NCI-H69 (cell line): ENCODE measurements at regions not wholly inside any gene's neighbourhood (a gene's known extent, or its start where the extent isn't known, plus 50 kb on each side); places are given as distances from the start of the nearest gene placed in this dataset.

Experiments used
- DNase-seq: peaks from one replicate; lab custom pipeline; 2025; lab: John Stamatoyannopoulos, UW

GRCh38 chr1:244971552-244972216, 107.3 kb upstream of the HNRNPU start:
- DNase-seq, result no peak

GRCh38 chr1:244970744-244971551, 106.6 kb upstream of the HNRNPU start:
- DNase-seq, result peak; percentile 99

DNA sequence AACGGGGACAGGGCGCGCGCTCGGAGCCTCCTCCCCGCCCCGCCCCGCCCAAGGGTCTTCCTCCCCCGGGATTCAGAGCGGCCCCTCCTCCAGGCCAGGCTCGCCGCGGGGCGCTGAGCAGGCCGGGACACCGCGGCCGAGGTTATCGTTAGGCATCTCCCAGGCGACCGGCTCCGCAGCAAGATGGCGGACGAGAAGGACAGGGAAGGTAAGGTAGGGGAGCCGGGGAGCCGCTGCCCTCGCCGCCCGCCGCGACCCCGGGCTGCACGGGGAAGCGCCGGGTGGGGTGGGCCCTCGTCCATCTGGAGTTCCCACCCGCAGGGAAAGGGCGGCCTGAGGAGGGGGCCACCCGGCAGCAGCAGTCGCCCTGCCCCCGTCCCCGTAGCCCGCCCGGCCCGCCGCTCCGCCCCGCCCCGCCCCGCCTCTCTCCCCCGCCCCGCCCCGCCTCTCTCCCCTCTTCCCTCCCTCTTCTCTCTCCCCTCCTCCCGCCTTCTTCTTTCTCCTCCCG, 105.9 kb upstream of the HNRNPU start:
- DNase-seq, result peak; percentile 99

- peak; percentile 94 for DNase-seq
Observed at GRCh38 chr1:244969355-244970235, 105.3 kb upstream of the HNRNPU start.

DNA sequence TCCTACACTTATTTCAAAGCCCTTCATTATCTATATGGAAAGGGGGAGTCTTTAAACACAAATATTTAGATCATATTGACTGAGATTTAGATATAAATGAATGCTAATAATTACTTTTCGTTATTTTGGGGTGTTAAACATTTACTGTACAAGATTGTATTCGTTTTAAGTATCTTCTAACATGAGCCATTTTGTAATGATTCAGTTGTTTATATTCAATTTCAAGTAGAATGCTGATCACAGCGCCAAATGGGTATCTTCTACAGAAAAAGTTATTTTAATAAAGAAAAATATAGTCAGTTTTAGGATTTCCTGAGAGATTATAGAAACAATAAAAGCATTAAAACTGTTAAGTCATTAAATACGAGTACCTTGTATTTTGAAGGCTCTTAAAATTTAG, 104.5 kb upstream of the HNRNPU start:
- DNase-seq, result no peak

GRCh38 chr1:244968471-244968871, 104.1 kb upstream of the HNRNPU start:
- no peak for DNase-seq

DNA sequence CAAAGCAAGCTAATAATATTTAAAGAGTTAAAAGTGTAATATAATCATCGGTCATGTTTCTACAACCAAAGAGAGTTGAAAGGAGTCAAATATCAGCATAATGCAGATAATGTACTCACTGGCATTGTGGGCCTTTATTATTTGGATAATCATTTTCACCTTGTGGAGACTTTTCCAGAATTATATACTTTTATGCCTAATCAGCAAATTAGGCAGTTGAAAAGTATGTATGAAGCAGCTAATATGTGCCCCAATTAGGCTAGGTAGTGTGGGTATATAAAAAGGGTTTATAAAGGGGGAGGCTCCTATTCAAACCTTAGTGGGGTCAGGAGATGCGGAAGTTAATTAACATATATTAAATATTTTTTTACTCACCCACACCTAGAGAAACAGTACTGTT, 102.8 kb upstream of the HNRNPU start:
- no peak for DNase-seq

DNA sequence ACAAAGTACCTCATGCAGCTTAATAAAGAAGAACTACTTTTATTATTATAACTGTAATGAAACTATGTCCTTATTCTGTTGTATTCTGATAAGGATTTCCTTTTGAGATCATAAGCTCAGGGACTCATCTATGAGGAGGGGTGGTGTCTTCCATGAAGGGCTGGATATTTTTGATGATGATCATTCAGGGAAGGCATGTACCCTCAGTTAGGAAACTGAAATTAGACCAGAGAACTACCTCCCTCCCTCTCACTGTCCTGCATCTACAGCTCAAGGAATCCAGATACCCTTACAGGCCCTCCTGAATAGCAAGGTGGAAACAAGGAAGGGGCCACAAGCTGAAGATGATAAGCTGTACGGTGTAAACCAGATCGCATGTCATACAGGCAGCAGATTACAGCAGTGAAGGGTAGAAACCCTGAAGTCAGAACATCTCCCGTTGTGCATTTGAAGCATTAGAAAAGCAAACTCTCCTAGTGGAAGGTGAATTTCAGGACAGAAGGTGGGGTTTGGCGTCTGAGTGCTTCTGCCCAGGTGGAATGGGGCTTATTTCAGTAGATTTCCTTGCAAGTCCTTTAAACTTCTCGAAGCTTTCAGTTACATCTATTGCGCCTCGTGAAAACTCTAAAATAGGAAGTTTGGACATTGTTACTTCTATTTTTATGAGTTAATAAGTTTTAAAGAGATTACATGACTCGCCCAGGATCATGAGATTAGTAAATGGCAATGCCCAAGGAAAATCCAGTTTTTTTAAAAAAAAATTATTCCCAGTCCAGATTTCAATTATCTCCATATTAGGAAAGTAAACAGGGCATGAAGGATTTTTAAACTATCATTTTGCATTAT, 101.1 kb upstream of the HNRNPU start:
- no peak for DNase-seq

GRCh38 chr1:244964112-244964971, 100.0 kb upstream of the HNRNPU start:
- DNase-seq, result no peak

DNA sequence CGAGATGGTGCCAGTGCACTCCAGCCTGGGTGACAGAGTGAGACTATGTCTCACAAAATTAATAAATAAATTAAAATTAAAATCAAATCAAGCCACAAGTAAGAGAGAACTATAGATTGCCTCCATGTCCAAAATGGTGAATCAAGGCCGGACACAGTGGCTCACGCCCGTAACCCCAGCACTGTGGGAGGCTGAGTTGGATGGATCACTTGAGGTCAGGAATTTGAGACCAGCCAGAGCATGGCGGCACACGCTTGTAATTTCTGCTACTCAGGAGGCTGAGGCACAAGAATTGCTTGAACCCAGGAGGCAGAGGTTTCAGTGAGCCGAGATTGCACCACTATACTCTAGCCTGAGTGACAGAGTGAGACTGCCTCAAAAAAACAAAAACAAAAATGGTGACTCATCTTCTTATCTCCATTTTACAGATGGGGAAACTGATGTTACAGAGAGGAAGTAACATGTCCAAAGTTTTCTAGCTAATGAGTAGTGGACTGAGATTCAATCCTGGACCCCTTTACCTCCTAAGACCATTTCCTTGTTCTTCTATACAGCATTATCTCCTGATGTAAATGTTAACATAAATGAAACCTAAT, 99.0 kb upstream of the HNRNPU start:
- no peak for DNase-seq

DNA sequence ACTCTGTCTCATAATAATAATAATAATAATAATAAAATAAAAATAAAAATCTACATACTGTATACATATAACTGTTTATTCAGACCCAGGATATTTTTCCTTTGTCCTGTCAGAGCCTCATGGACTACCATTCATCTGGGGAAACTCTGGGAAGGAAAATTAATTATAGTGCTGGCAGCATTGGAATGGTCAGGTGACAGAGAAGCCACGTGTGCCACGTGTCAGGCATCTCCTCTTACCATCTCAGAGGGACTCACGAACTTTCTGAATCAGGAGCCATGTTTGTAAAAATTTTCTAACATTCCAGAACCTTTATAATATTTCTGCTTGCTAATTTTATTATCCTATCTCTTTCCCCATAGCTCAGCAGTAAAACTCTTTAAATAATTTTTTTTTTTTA, 97.8 kb upstream of the HNRNPU start:
- DNase-seq, result peak; percentile 58

DNA sequence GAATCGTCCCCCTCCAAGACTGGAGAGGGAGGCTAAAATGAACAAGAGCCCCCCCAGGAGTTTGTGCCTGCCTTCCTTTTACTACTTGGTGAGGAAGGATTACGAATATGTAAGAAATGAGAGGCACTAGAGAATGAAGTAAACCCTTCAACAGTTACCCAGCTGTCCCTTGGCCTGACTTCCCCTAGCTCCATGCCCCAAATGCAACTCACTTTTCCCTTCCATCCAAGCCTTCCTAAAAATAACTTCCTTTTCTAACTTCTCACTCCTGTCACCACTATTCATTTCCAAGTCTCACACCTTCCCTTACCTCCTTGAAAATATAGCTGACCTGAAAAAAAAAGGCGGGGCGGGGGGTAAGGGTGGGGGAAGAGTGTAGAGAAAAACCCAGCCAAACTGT, 96.6 kb upstream of the HNRNPU start:
- DNase-seq, result no peak

DNA sequence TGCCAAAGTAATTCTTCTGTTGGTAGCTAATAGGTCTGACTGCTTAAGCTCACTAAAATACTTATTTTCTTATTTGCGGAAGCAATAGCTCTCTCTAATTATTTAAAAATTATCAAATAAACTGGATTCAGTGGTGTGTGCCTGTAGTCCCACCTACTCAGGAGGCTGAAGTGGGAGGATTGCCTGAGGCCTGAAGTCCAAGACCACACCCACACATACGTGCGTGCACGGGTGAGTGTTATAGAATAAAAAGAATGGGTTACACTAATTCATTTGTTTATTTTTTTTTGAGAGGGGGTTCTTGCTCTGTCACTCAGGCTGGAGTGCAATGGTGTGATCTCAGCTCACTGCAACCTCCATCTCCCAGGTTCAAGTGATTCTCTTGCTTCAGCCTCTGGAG, 94.2 kb upstream of the HNRNPU start:
- DNase-seq, result no peak

DNA sequence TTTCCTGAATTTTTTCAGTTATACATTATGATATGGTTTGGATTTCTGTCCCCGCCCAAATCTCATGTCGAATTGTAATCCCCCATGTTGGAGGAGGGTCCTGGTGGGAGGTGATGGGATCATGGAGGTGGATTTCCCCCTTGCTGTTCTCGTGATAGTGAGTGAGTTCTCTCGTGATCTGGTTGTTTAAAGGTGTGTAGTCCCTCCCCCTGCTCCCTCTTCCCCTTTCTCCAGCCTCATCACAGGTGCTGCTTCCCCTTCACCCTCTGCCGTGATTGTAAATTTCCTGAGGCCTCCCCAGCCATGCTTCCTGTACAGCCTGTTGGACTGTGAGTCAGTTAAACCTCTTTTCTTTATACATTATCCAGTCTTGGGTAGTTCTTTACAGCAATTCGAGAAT, 93.2 kb upstream of the HNRNPU start:
- no peak for DNase-seq

- DNase-seq, result no peak
Observed at GRCh38 chr1:244957122-244957521, 92.8 kb upstream of the HNRNPU start.

GRCh38 chr1:244955661-244956060, 91.3 kb upstream of the HNRNPU start:
- DNase-seq, result no peak

DNA sequence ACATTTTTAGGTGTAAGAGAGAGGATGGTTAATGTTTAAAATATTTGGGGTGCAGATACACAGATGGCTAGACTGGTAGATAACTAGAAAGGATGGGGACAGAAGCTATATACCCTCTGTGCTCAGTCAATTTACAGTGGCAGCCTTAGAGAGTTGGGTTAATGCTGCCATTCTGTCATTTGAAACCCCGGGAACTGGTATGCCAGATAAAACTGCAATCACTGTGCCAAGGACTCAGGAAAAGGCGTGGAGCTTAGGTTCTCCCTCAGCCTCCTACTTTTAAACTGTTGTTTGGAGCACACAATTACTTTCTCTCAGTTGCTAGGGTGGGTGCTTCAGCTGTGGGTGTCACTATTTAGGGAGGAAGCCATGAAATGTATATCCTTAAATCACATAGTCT, 90.0 kb upstream of the HNRNPU start:
- peak; percentile 8 for DNase-seq

GRCh38 chr1:244953901-244954300, 89.6 kb upstream of the HNRNPU start:
- no peak for DNase-seq

GRCh38 chr1:244952940-244953339, 88.6 kb upstream of the HNRNPU start:
- no peak for DNase-seq

- DNase-seq, result no peak
Observed at GRCh38 chr1:244952280-244952933, 88.1 kb upstream of the HNRNPU start.
